Inflammatory macrophage (primary cell): ENCODE measurements at regions not wholly inside any gene's neighbourhood (a gene's known extent, or its start where the extent isn't known, plus 50 kb on each side); places are given as distances from the start of the nearest gene placed in this dataset.

Experiments
- DNase-seq, 2 donors: peaks; one replicate each; pipeline ENCODE4 v3.0.0-alpha.2; 2020 to 2022

DNA sequence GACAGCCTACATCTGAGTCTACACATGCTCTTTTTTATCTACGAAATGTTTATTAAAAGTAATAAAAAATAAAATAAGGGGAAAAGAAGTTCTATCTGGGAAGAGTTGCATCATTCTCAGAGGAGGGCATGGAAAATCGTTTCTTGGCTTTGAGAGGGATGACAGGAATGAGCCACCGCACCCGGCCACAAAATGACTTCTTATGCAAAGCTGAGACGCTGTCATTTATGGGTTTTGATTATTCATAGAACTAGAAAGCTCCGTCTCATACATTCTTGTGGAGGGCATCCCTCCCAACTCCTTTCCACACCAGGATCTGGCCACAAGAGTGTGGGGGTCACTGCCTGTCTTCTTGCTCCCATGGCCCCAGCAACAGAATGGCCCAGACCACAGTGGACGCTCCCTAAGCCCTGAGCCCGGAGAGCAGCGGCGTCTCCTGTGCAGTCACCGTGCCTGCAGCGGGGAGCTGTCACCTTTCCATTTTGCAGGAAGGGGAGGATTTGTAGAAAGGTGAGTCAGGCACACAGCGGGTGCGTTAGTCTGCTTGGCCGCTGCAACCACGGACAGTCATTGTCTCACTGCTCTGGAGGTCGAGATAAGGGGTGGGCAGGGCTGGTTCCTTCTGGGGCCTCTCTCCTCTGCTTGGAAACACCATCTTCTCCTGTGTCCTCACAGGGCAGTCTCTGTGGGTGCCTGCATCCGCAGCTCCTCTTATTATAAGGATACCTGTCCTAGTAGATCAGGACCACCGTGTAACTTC, 1388.7 kb downstream of the BRD1 start:
- DNase-seq, result no peak

DNA sequence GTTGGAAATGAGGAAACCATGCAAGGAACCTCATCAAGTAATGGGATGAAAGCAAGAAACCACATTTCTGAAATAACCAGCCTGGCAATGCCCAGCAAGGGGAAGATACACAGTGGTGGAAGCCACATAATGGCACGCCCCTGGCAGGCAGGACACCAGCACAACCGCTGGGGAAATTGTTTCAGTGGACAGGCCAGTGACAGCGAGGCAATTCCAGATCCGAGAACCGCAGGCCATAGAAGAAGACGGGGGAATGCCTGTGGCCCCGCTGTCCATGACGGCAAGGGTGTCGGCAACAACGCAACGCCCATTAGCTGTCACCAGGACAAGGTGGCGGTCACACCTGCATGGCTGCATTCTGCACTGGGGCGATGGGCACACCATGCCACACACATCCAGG, 1389.6 kb downstream of the BRD1 start:
- no peak for DNase-seq

DNA sequence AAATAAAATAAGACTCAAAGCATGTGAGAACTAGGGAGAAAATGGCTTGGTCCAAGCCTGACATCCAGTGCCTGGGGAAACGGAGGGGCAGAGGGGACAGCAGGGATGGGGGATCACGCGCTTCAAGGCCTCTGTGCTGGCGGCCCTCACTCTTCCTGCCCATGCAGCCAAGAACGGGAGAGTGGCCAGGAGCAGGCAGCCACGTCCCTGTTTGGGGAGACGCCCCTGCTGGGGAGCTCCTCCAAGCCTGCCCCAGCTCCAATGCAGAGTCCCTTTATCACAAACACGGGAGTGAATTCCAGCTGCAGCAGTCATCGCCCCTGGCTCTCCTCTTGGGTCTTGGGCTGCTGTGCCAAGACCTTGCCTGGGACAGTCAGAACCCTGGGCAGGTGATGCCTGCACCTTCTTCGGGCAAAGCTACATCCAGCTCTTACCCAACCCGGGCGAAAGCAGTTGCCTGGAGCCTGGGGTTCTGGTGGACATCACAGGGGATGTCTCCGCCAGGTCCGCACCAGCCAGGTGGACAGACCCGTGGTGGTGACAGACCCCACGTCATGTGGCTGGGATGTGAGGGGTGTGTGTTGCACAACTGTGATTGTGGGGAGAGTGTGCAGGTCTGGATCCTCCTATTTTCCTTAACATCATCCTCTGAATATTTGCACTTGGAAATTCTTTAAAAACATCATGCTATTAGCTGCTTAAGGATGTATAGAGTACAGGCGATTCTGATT, 1391.3 kb downstream of the BRD1 start:
- DNase-seq, result no peak

GRCh38 chr22:48434868-48435250, 1392.8 kb downstream of the BRD1 start:
- no peak for DNase-seq

DNA sequence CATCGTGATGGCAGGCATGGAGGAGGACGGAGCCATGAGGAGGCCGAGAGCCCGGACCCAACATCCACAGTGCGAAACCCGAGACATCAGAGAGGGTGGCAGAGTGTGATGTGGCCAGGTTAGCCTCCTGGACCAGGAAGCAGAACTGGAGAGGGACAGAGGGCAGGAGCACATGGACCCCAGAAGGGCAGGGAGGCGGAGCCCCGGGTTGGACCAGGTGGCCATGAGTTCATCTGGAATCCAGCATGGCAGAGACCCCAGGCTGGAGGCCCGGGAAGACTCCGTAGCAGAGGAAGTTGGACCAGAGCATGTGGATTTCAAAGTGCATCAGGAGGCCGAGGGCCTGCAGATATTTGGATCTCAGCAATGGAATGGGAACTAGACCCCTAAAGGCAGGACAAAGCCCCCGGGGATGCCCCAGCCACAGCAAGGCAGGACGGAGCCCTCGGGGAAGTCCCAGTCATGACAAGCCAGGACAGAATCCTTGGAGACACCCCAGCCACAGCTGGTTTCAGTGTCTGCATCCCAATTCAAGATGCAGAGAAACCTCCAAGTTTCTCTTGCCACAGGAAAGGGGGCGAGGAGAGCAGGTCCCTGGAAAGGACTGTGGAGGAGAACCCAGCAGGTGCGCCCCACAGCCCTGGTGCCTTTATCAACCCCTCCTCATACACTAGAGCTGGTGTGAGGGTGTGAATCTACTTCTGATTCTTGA, 1393.4 kb downstream of the BRD1 start:
- DNase-seq, result no peak

- no peak for DNase-seq
These were observed 1394.0 kb downstream of the BRD1 start for GRCh38 chr22:48433647-48434046.

GRCh38 chr22:48432781-48433518, 1394.7 kb downstream of the BRD1 start:
- DNase-seq, result no peak

GRCh38 chr22:48431536-48432315, 1395.9 kb downstream of the BRD1 start:
- DNase-seq, result no peak

- no peak for DNase-seq
These were observed 1396.7 kb downstream of the BRD1 start for GRCh38 chr22:48431014-48431413.

- no peak for DNase-seq
These were observed 1398.1 kb downstream of the BRD1 start for GRCh38 chr22:48429446-48430020.

GRCh38 chr22:48428631-48429371, 1398.9 kb downstream of the BRD1 start:
- no peak for DNase-seq

GRCh38 chr22:48427731-48428211, 1399.9 kb downstream of the BRD1 start:
- DNase-seq, result no peak

DNA sequence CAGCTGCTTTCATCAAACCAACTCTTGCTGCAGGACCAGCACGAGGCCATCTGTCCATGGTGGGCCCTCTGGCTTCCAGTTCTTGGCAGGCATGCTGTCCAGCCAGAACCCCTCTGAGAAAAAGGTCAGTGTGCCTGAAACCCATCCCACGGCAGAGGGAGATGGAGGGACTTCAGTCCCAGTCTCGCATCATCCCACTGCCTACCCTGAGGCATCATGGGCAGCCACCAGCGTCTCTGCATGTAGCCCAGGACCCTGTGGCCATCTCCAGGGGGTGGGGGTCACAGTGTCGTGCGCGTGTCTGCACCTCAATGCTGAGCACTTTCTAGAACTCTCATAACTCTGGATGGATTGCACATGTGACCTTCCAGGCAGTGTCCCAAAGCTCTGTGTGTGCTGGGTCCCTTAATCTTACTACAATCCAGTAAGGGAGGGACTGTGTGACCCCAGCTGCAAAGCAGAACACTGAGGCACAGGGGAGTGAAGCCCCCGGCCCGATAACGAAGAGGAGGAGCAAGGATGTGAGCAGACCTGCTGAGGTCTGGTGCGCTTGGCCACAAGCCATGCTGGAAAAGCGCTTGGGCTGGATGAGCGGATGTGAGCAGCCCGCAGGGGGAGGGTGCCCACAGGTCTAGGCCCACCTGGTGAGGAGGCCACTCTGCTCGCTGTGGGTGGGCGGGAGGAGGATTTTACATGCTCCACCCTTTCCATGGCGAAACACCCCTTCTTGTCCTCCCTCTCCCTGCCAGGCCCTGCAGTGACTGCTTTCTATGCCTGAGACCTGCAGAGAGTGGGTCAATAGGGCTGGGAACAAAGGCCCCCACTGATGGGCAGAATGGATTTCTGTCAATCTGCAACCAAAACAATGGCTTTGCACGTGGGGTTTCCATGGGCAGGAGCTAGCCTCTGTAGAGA, 1401.0 kb downstream of the BRD1 start:
- no peak for DNase-seq

GRCh38 chr22:48425641-48426040, 1402.0 kb downstream of the BRD1 start:
- no peak for DNase-seq

DNA sequence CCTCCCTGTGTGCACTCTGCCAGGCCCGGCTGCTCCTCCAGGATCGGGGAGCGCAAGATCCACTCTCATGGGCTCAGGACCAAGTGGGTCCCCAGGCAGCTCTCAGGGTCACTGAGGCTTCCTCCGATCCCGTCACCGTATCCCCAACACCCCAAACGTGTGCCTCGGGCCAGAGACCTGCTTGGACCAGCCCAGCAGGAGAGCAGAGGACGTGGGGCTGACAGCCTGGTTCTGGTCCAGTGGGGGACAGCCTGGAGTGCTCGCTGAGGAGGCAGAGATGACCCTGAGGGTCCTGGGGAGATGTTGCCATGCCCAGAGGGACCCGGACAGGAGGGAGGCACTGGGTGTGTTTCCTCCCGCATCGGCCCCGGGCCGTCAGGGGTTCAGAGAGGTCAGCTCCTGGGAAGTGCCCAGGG, 1402.6 kb downstream of the BRD1 start:
- no peak for DNase-seq

DNA sequence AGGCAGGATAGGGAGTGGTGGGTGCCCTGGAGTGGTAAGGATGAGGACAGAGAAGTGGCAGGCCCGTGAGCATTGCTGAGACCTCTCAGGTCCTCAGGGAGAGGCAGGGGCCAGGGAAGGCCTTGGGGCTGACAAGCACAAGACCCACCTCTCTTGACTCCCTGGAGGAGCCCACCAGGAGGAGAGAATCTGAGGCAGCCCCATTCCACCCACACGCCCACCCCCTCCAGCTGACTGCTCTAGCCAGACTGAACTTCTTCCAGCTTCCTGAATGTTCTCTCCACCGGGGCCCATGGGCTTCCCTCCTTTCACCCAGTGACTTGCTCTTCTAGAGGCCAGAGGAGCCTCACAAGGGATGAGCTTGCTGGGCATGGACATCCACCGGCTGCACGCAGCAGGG, 1403.0 kb downstream of the BRD1 start:
- DNase-seq, result no peak

- no peak for DNase-seq
These were observed 1403.5 kb downstream of the BRD1 start for GRCh38 chr22:48424201-48424627.

DNA sequence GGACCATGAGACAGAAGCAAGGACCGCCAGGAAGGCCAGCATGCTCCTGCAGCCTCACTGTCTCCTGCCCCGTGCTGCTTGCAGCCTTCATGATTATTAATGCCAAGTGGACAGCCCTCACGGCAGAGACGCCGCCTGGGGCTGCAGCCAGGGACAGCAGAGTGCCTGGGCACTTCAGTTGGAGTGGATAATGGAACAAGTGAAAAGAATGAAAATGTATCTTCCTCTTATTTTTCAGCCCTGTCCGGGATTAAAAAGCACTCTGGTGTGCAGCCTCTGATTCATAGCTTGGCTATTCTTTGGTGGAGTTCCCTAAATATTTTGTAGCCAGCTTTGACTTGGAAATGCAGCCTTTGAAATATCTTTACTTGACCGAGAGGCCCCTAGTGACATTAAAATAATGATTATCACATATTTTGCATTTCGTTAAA, 1404.2 kb downstream of the BRD1 start:
- DNase-seq, result no peak

- no peak for DNase-seq
These were observed 1404.7 kb downstream of the BRD1 start for GRCh38 chr22:48422900-48423480.
